NT2/D1 (cell line): ENCODE measurements at regions not wholly inside any gene's neighbourhood (a gene's known extent, or its start where the extent isn't known, plus 50 kb on each side); places are given as distances from the start of the nearest gene placed in this dataset.

Experiments
- SUZ12 ChIP-seq: IDR thresholded peaks from 2 replicates; pipeline ENCODE4 v1.6.1; 2011; ENCODE audit not compliant: insufficient read length, insufficient read depth; ENCODE audit errors: extremely low read depth
- YY1 ChIP-seq: IDR thresholded peaks from 2 replicates; pipeline ENCODE4 v1.6.1; 2011; ENCODE audit not compliant: insufficient read length, insufficient read depth
- ZNF274 ChIP-seq: IDR thresholded peaks from 2 replicates; pipeline ENCODE4 v1.6.1; 2011; ENCODE audit warnings: mild to moderate bottlenecking, low read depth, low read length

DNA sequence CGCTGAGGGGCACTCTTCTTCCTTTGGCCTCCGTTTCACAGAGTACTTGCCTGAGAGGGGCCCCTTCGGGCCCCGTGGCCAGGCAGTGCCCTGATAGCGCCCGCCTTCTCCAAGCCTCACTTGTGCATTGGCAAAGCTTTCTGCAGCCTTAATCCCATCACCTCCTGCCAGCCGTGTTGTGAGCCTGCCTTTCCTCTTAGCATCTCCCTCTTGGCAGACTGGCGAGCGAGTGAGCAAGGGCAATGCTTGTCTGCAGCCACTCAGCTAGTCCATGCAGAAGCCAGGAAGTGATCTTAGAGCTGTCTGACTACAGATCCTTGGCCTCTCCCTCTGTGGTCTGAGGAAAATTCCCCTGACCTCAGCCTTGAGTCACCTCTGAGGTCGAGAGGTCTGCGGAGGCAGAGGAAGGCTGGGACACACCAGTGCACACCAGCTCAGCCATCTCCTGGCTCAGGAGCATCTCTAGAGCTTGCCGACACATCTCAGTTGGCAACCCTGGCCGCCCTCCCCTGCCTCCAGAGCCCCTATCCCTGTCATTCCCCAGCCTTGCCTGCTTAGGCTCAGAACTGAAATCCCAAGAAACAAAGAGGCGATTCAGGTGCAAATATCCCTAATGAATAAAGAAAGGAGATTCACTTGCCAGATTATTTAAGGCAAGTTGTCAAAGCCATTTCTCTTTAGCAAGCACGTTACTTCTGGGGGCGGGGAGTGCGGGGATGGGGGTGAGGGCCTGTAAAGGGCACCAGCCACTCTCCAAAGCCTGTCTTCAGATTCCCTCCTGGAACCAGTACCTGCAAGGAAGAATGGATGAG lies 143.5 kb upstream of the MAMLD1 start:
- TF ChIP-seq YY1 (no peak), SUZ12 (no peak), ZNF274 (no peak)
